CD4-positive, alpha-beta memory T cell (primary cell): ENCODE measurements at regions not wholly inside any gene's neighbourhood (a gene's known extent, or its start where the extent isn't known, plus 50 kb on each side); places are given as distances from the start of the nearest gene placed in this dataset.

Source experiments
- CTCF ChIA-PET: fragments of 350-600 bp; sonication (Branson Sonifier 250); formaldehyde crosslinking; loops from one replicate; lab custom pipeline; 2021; ENCODE audit warnings: inconsistent platforms; ENCODE audit not compliant: partially characterized antibody; lab: Charles Lee
- POLR2A ChIA-PET: fragments of 350-600 bp; sonication (Branson Sonifier 250); formaldehyde crosslinking; loops from one replicate; lab custom pipeline; 2021; ENCODE audit not compliant: partially characterized antibody; lab: Charles Lee
- DNase-seq, 5 donors: peaks; one replicate each; pipeline versions ENCODE4 v3.0.0 to v3.0.0-alpha.2; 2020 to 2022; ENCODE audit warnings: mixed read lengths in 1 of 5
- H3K27ac ChIP-seq: one replicate; pipeline ENCODE4 v1.7.0; 2013; ENCODE audit warnings: low read depth, low read length
- H3K27me3 ChIP-seq: 2 replicates; pipeline ENCODE4 v1.7.0; 2013; ENCODE audit warnings: mild to moderate bottlenecking, low read length, moderate library complexity; ENCODE audit not compliant: insufficient read depth
- H3K36me3 ChIP-seq: 2 replicates; pipeline ENCODE4 v1.7.0; 2013; ENCODE audit warnings: mild to moderate bottlenecking, low read length, moderate library complexity; ENCODE audit not compliant: insufficient read depth
- H3K4me1 ChIP-seq: 2 replicates; pipeline ENCODE4 v1.7.0; 2013; ENCODE audit warnings: mild to moderate bottlenecking, low read length, moderate library complexity; ENCODE audit not compliant: insufficient read depth
- H3K4me3 ChIP-seq, 2 donors: one replicate each; pipeline ENCODE4 v1.7.0; 2013; ENCODE audit warnings: low read length in 2 of 2, mild to moderate bottlenecking in 1 of 2
- H3K9me3 ChIP-seq, 2 donors: one replicate each; pipeline ENCODE4 v1.7.0; 2013; ENCODE audit warnings: low read length in 2 of 2, control low read depth in 1 of 2; ENCODE audit not compliant: control insufficient read depth in 1 of 2
- H3K27ac Mint-ChIP-seq, 7 donors: one replicate each; pipeline ENCODE4 v1.8.0; 2020 to 2021; ENCODE audit warnings: mixed read lengths in 7 of 7, mild to moderate bottlenecking in 6 of 7, inconsistent platforms in 3 of 7, moderate library complexity in 3 of 7
- H3K27me3 Mint-ChIP-seq, 2 donors: one replicate each; pipeline ENCODE4 v1.8.0; 2020 to 2021; ENCODE audit warnings: mixed read lengths in 2 of 2
- H3K36me3 Mint-ChIP-seq, 2 donors: one replicate each; pipeline ENCODE4 v1.8.0; 2020 to 2021; ENCODE audit warnings: mixed read lengths in 2 of 2, inconsistent platforms in 1 of 2, mild to moderate bottlenecking in 1 of 2
- H3K4me1 Mint-ChIP-seq, 4 donors: one replicate each; pipeline ENCODE4 v1.8.0; 2020 to 2021; ENCODE audit warnings: mixed read lengths in 4 of 4, mild to moderate bottlenecking in 1 of 4
- H3K4me3 Mint-ChIP-seq, 8 donors: one replicate each; pipeline ENCODE4 v1.8.0; 2020 to 2021; ENCODE audit warnings: mixed read lengths in 8 of 8, mild to moderate bottlenecking in 7 of 8, moderate library complexity in 6 of 8, inconsistent platforms in 3 of 8
- H3K9me3 Mint-ChIP-seq, 8 donors: one replicate each; pipeline ENCODE4 v1.8.0; 2020 to 2021; ENCODE audit warnings: mixed read lengths in 8 of 8, mild to moderate bottlenecking in 5 of 8, inconsistent platforms in 3 of 8, moderate library complexity in 1 of 8
- intact Hi-C: fragments of 100-400 bp; cut with micrococcal nuclease; formaldehyde crosslinking; loops from one replicate; pipeline ENCODE4 v1.15.1; 2023

GRCh38 chr20:10861619-10862018 lies 187.8 kb upstream of the JAG1 start:
- Mint-ChIP-seq H3K27me3 (peaks cover 0 to 1% of the 10 kb centered on the region in 2 donors), H3K27ac (no peak overlapping the region), H3K4me1 (no peaks in the 10 kb centered on the region), H3K36me3 (no peaks in the 10 kb centered on the region), H3K4me3 (no peak overlapping the region), H3K9me3 (peaks cover 0 to 4% (median 1%) of the 10 kb centered on the region in 8 donors)
- POLR2A ChIA-PET: no interaction called here
- intact Hi-C loops: no loop called here
- no peaks in the 10 kb centered on the region for H3K4me1 ChIP-seq
- CTCF ChIA-PET: no interaction called here
- no peak overlapping the region for H3K27ac ChIP-seq
- no peaks in the 10 kb centered on the region for H3K36me3 ChIP-seq
- H3K9me3 ChIP-seq: no peaks in the 10 kb centered on the region
- no peak for DNase-seq
- H3K4me3 ChIP-seq: no peak overlapping the region
- no peaks in the 10 kb centered on the region for H3K27me3 ChIP-seq

- H3K4me1 ChIP-seq: no peaks in the 10 kb centered on the region
- no peak overlapping the region for H3K27ac Mint-ChIP-seq
- H3K9me3 ChIP-seq: no peaks in the 10 kb centered on the region
- no peak for DNase-seq
- H3K4me3 Mint-ChIP-seq: no peak overlapping the region
- H3K27me3 Mint-ChIP-seq: peaks cover 0 to 1% of the 10 kb centered on the region in 2 donors
- no peaks in the 10 kb centered on the region for H3K36me3 ChIP-seq
- ChIA-PET CTCF (no interaction called here), POLR2A (no interaction called here)
- H3K36me3 Mint-ChIP-seq: no peaks in the 10 kb centered on the region
- peaks cover 0 to 4% (median under 1%) of the 10 kb centered on the region in 8 donors for H3K9me3 Mint-ChIP-seq
- no peak overlapping the region for H3K4me3 ChIP-seq
- intact Hi-C loops: no loop called here
- no peak overlapping the region for H3K27ac ChIP-seq
- no peaks in the 10 kb centered on the region for H3K27me3 ChIP-seq
- H3K4me1 Mint-ChIP-seq: no peaks in the 10 kb centered on the region
Measured at GRCh38 chr20:10863337-10864060, 189.7 kb upstream of the JAG1 start.

DNA sequence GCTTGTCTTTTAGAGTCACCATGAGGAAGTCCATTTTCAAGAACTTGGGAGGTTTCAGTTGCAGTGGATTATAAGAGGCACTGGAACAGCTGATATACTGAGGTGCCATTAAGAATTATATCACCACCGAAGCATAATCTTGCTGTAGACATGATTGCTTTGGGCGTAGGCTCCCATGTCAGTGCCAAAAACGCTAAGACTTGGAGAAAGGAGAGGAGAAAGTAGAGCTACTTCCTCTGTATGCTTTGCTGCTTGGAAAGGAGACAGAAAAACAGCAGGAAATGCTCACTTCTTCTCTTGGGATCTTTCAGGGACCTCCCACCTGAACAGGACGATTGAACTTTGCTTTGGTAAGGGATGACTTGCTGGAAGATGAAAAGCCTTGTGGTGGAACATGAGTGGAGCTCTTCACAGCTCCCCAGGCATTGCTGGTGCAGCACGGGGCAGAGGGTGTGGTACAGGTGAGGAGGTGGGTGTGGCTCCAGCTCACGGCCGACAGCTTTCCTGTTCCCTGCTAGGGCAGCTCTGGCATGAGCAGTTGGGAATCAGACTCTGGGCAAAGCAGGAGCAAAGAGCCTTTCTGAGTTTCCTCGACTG lies 190.4 kb upstream of the JAG1 start:
- H3K27me3 Mint-ChIP-seq: peaks cover 0 to 1% of the 10 kb centered on the region in 2 donors
- no peak overlapping the region for H3K4me3 Mint-ChIP-seq
- peaks cover 0 to 4% (median 0%) of the 10 kb centered on the region in 8 donors for H3K9me3 Mint-ChIP-seq
- POLR2A ChIA-PET: no interaction called here
- H3K4me1 Mint-ChIP-seq: no peaks in the 10 kb centered on the region
- intact Hi-C loops: no loop called here
- no peaks in the 10 kb centered on the region for H3K9me3 ChIP-seq
- H3K36me3 Mint-ChIP-seq: no peaks in the 10 kb centered on the region
- H3K4me3 ChIP-seq: no peak overlapping the region
- no peaks in the 10 kb centered on the region for H3K36me3 ChIP-seq
- H3K27me3 ChIP-seq: no peaks in the 10 kb centered on the region
- no peaks in the 10 kb centered on the region for H3K4me1 ChIP-seq
- CTCF ChIA-PET: no interaction called here
- H3K27ac ChIP-seq: no peak overlapping the region
- no peak overlapping the region for H3K27ac Mint-ChIP-seq
- DNase-seq: no peak

DNA sequence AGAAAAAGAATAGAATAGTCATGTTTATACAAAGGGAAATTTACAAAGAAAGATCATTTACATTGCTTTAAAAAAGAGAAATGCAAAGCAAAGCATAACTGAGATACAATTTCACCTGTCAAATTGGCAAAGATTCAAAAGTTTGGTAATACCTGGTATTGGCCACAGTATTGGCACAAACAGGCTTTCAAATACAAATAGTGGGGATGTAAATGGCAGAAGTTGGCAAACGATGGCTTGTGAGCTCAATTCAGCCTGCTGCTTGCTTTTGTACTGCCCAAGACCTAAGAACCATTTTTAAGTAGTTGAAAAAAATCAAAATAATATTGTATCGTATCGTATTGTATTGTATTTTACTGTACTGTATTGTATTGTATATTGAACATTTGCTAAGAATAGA lies 194.5 kb upstream of the JAG1 start:
- Histone ChIP-seq H3K4me1 (no peaks in the 10 kb centered on the region), H3K9me3 (no peaks in the 10 kb centered on the region), H3K27ac (no peak overlapping the region), H3K4me3 (no peak overlapping the region), H3K36me3 (no peaks in the 10 kb centered on the region), H3K27me3 (no peaks in the 10 kb centered on the region)
- Mint-ChIP-seq H3K27me3 (peaks cover 0 to 1% of the 10 kb centered on the region in 2 donors), H3K4me1 (no peaks in the 10 kb centered on the region), H3K4me3 (no peak overlapping the region), H3K9me3 (peaks cover 0 to 3% (median 0%) of the 10 kb centered on the region in 8 donors), H3K36me3 (no peaks in the 10 kb centered on the region), H3K27ac (no peak overlapping the region)
- intact Hi-C loops: no loop called here
- ChIA-PET POLR2A (no interaction called here), CTCF (no interaction called here)
- no peak for DNase-seq

- Mint-ChIP-seq H3K27me3 (no peaks in the 10 kb centered on the region), H3K36me3 (no peaks in the 10 kb centered on the region), H3K9me3 (peaks cover 0 to 5% (median 0%) of the 10 kb centered on the region in 8 donors), H3K27ac (no peak overlapping the region), H3K4me3 (no peak overlapping the region), H3K4me1 (no peaks in the 10 kb centered on the region)
- no peaks in the 10 kb centered on the region for H3K4me1 ChIP-seq
- CTCF ChIA-PET: no interaction called here
- intact Hi-C loops: no loop called here
- H3K27ac ChIP-seq: no peak overlapping the region
- H3K4me3 ChIP-seq: no peak overlapping the region
- H3K9me3 ChIP-seq: no peaks in the 10 kb centered on the region
- POLR2A ChIA-PET: no interaction called here
- no peaks in the 10 kb centered on the region for H3K27me3 ChIP-seq
- no peaks in the 10 kb centered on the region for H3K36me3 ChIP-seq
- no peak for DNase-seq
Measured at GRCh38 chr20:10873026-10873425, 199.2 kb upstream of the JAG1 start.

- Mint-ChIP-seq H3K36me3 (no peaks in the 10 kb centered on the region), H3K27me3 (no peaks in the 10 kb centered on the region), H3K27ac (no peak overlapping the region), H3K4me3 (no peak overlapping the region), H3K9me3 (peaks cover 0 to 5% (median 0%) of the 10 kb centered on the region in 8 donors), H3K4me1 (no peaks in the 10 kb centered on the region)
- Histone ChIP-seq H3K27me3 (no peaks in the 10 kb centered on the region), H3K9me3 (no peaks in the 10 kb centered on the region), H3K4me1 (no peaks in the 10 kb centered on the region), H3K27ac (no peak overlapping the region), H3K36me3 (no peaks in the 10 kb centered on the region), H3K4me3 (no peak overlapping the region)
- ChIA-PET POLR2A (no interaction called here), CTCF (no interaction called here)
- intact Hi-C loops: no loop called here
- DNase-seq: no peak
Measured at GRCh38 chr20:10875653-10876052, 201.9 kb upstream of the JAG1 start.

- no peak for DNase-seq
- Histone ChIP-seq H3K36me3 (no peaks in the 10 kb centered on the region), H3K4me1 (no peaks in the 10 kb centered on the region), H3K27me3 (no peaks in the 10 kb centered on the region), H3K9me3 (no peaks in the 10 kb centered on the region), H3K4me3 (no peak overlapping the region), H3K27ac (no peak overlapping the region)
- Mint-ChIP-seq H3K27me3 (no peaks in the 10 kb centered on the region), H3K27ac (no peak overlapping the region), H3K4me1 (no peaks in the 10 kb centered on the region), H3K9me3 (peaks cover 0 to 5% (median 0%) of the 10 kb centered on the region in 8 donors), H3K36me3 (no peaks in the 10 kb centered on the region), H3K4me3 (no peak overlapping the region)
- CTCF ChIA-PET: no interaction called here
- POLR2A ChIA-PET: no interaction called here
- intact Hi-C loops: no loop called here
Measured at GRCh38 chr20:10876558-10876957, 202.8 kb upstream of the JAG1 start.
